ENCODE measurements at regions not wholly inside any gene's neighbourhood (a gene's known extent, or its start where the extent isn't known, plus 50 kb on each side); places are given as distances from the start of the nearest gene placed in this dataset.
"Not testable (repeated sequence)": the region's sequence is repeated elsewhere in the genome, so short reads cannot be mapped to it uniquely, and the experiment has no call there.

DNA sequence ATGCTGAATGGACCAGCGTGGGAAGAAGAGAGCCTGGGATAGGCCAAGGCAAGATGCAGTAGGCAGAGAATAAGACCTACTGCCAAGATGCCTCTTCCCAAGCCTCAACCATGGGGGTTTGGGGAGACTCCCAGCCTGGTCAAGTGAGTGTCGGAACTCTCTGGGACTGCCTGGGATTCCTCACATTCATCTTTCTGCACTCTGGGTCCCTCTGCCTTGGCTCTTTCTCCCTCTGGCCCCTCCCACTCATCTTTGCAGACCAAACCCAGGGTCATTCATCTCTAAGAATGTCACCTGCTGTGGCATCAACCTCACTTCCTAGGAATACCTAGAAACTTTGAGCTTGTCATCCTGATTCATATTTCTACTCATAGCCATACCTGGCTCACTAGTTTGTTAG lies 211.3 kb upstream of the HNRNPA3 start:
- DNase-seq, result no peak

DNA sequence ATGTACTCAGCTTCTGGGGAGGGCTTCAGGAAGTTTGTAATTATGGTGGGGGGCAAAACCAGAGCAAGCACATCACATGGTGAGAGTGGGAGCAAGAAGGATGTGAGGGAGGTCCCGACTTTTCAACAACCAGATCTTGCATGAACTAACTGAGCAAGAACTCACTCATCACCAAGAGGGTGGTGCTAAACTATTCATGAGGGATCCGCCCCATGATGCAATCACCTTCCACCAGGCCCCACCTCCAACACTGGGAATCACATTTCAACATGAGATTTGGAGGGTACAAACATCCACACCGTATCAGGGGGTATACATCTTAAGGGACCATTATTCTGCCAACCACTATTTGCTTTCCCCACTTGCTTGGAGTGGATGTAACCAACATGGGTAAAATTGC lies 209.6 kb upstream of the HNRNPA3 start:
- DNase-seq, result no peak

DNA sequence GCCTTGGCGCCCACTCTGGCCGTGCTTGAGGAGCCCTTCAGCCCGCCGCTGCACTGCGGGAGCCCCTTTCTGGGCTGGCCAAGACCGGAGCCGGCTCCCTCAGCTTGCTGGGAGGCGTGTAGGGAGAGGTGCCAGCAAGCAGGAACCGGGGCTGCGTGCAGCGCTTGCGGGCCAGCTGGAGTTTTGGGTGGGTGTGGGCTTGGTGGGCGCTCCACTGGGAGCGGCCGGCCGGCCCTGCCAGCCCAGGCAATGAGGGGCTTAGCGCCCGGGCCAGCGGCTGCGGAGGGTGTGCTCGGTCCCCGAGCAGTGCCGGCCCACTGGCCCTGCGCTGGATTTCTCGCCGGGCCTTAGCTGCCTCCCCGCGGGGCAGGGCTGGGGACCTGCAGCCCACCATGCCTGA lies 204.9 kb upstream of the HNRNPA3 start:
- not testable (repeated sequence) for DNase-seq

DNA sequence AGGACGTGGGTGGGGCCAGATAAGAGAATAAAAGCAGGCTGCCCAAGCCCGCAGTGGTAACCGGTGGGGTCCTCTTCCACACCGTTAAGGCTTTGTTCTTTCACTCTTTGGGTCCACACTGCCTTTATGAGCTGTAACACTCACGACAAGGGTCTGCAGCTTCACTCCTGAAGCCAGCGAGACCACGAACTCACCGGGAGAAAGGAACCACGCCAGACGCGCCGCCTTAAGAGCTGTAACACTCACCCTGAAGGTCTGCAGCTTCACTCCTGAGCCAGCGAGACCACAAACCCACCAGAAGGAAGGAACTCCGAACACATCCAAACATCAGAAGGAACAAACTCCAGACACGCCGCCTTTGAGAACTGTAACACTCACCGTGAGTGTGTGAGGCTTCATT lies 203.9 kb upstream of the HNRNPA3 start:
- not testable (repeated sequence) for DNase-seq

DNA sequence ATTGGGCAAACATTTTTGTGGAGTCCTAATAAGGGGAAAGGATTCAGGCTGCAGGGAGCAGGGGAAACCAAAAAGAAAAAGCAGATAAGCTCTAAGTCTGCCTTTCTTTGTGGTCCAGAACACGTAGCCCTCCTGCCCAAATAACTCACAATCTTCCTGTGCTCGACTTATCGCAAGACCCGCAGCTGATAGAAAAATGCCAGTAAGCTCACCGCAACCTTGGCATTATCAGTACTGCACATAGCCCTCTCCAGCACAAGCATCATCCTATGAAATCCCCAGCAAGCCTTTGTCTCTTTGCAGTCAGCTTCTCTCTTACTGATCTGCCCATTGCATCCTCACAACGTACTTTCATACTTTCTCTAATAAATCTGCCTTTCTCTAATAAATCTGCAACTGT lies 202.4 kb upstream of the HNRNPA3 start:
- no peak for DNase-seq

DNA sequence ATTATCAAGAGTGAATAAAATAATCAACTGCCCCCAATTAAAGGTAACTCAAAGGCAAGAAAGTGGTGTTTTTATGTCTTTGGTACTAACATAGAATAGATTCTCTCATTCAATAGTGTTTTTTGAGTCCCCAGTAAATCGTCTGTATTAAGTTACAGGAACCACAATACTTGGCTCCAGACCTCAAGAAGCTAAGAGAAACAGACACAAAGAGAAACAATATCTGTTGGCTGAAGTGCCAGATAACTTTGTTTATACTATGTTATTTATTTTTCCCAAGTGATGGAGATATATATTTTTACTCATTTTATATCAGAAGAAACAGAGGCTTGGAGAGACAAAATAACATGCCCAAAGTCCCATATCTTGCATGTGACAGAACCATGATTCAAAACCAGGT lies 201.7 kb upstream of the HNRNPA3 start:
- no peak for DNase-seq

DNA sequence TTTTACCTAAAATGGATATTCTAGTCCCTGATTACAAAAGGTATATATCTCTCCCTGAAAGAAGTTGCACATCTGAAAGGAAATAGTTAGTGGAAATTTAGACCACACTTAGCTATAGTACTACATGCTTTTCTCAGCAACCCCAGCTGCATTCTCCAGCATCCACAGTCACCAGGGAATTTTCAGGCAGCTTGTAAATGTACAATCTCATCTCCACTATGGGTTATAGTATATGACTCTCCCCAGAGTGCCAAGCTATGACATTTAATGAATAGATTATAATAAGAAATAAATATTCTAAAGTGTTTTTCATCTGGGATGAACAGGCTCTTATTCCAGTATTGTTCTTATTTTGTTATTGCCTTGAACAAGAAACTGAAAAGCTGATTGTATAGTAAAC lies 197.6 kb upstream of the HNRNPA3 start:
- DNase-seq, result no peak

DNA sequence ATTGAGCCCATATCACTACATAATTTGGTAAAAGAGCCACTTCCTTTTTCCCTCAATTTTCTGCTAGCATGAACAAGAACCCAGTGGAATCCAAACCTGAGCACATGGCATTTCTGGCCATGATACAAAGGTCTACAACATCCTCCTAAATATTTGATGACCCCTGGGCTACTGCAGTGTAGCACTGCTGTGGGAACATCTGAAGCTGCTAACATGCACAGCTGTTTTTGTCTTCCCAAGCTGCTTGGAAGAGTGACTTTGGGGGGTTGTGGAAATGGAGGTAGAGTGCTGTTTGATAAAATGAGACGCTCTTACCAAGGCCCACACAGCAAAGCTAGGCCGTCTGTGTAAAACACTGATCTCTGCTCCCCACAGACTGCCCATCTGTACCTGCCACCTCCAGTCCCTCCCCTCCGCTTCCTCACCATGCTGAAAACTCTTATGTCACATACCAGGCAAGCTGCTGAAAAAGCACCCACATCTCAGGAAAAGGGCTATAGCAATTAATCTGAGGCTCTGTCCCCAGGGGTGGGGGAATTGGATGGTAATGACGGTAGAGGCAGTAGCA lies 197.2 kb upstream of the HNRNPA3 start:
- DNase-seq, result no peak

DNA sequence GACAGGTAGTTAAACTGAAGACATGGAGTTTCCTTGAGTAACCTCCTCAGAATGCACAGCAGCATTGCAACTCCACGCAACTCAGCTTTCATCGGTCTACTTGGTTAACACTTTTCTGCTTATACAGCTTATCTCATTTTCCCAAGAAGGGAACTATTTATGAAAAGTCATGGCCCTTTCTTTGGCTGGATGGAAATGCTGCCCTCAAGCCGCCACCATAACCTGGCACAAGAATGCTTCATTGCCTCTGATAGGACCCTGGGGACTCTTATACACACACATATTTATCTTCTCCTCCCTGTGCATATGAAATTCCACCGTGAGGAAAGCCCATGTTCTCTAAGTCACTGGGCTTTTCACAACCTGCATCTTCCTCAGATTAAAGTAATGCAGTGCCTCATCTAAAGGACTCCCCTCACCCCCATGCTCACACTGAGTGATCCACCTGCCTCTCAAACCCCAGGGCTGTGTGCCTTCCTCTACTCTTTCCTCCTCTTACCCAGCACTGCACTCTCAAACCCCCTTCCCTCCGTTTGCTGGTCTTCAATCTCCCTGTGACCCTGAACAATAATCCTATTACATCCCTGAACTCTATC lies 192.0 kb upstream of the HNRNPA3 start:
- DNase-seq, result no peak

DNA sequence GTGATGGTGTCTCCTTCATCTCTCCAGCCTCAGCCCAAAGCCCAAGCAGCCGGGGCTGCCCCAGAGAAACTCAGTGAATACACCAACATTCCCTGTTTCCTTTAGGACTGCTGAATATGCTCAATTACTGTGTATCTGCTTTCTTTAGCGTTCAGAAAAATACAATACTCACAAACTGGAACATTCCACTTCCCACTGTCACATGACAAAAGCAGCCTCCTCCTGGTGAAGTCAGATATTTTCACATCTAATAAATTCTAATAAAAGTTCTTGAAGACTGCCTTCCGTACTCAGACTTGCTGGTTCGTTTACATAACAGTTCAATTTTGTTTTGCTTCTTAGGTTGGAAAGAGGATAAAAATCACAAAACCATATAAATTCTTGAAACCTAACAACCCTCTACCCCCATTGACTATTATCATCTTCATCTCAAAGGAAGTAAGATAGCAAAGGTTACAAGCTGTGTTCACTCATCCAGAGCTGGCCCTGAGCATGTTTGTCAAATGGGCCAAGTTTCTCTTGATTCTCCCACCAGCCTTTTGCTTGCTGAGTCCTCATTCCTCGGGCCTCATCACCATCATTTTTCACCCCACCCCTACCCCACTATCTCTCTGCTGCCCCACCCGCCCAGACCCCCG lies 190.8 kb upstream of the HNRNPA3 start:
- no peak for DNase-seq

DNA sequence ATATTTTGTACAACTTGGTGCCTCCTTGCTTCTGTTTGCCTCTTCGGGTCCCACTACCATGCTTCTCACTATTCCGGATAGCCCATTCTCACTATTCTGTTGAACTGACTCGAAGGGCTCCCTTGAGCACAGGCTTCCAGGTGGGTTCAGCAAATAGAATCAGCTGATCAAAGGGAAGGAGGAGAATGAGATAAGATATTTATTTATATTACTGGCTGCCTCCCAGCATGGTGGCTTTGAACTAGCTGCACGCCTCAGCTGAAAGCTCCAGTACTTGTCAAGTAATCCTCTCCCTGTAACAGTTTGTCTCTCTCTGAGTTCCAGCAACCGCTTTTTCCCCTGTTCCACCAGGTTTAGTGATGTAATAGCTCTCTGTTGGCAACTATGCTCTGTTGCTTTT lies 187.8 kb upstream of the HNRNPA3 start:
- no peak for DNase-seq

DNA sequence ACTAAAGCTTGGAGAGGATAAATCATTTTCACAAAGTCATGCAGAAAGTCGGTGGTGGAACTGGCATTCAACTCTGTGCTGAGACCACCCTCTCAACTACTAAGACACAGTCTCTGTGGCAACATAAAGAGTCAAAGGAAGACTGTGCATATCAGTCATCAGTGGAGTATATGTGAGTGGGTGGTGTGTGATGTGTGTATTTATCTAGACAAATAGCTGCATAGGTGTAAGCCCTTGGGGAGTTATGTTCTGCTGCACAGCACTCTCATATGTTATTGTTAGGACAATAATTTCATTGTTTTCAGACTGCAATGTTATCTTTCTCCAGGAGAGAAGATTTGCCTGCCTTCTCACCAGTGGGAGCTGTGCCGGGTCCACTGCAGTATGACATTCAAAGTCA lies 186.3 kb upstream of the HNRNPA3 start:
- no peak for DNase-seq

DNA sequence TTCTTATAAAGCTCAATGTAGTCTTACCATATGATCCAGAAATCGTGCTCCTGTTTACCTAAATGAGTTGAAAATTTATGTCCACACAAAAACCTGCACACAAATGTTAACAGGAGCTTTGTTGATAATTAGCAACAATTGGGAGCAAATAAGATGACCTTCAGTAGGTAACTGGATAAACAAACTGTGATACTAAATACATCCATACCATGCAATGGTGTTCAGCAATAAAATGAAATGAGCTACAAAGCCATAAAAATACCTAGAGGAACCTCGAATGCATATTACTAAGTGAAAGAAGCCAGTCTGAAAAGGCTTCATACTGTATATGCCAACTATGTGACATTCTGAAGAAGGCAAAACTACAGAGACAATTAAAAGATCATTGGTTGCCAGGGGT lies 185.6 kb upstream of the HNRNPA3 start:
- no peak for DNase-seq

DNA sequence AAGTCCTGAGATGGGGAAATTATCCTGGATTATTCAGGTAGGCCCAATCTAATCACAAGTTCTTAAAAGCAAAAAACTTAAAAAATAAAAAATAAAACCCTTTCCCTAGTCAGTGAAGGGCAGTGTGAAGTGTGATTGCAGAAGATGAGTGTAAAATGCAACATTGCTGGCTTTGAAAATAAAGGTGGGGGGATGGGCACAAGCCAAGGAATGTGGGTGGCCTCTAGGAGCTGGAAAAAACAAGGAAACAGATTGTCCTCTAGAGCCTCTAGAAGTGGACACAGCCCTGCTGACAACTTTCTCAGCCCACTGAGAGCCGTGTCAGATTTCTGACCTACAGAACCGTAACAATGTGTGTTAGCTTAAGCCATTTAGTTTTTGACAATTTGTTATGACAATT lies 184.3 kb upstream of the HNRNPA3 start:
- no peak for DNase-seq

DNA sequence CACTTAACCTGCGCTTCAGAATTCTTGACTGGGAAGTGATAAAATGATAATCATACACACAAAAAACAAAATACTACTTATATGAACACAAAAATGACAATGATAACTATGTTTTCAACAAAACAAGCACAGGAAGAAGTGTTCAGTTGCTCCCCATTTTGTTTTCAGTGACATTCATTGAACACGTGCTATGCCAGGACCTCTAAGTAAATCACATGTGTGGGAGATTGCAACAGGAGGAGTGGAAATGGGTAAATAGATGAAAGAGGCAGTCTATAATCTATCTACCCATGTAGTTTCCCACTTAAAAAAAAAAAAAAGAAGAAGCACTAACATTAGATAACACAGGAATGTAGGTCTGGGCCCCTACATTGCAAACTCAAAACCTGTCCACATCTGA lies 183.5 kb upstream of the HNRNPA3 start:
- DNase-seq, result no peak

DNA sequence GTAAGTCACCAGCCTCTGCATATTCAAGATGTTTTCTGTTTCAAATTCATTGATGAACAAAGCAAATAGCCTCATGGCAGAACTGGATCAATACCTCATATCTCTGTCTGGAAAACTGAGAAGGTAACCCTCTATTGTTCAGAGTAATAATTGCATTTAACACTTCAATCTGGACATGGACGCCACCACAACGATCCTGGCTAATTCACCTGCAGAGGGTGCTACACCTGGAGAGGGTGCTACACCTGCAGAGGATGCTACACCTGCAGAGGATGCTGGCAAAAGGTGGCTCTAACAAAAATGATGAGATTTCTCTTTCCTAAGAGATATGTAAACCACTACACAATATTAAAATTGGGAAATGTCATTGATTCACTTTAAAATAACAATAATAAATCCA lies 183.1 kb upstream of the HNRNPA3 start:
- DNase-seq, result no peak

DNA sequence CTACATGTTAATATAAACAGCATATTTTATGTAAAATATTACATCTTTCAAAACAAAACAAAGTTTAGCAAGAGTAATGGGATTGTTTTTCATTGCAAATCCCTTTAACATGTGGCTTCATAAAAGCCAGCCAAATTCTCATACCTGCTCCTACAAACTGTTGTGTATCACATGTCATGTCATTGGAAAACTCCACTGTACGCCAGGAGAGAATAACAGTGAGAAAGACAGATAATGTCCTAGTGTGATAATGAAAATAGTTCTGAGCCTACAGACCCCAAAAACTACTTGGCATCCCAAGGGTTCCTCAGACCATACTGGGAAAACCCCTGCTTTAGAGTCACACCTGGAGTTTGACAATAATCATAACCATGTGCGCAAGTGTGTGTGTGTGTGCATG lies 182.7 kb upstream of the HNRNPA3 start:
- no peak for DNase-seq

DNA sequence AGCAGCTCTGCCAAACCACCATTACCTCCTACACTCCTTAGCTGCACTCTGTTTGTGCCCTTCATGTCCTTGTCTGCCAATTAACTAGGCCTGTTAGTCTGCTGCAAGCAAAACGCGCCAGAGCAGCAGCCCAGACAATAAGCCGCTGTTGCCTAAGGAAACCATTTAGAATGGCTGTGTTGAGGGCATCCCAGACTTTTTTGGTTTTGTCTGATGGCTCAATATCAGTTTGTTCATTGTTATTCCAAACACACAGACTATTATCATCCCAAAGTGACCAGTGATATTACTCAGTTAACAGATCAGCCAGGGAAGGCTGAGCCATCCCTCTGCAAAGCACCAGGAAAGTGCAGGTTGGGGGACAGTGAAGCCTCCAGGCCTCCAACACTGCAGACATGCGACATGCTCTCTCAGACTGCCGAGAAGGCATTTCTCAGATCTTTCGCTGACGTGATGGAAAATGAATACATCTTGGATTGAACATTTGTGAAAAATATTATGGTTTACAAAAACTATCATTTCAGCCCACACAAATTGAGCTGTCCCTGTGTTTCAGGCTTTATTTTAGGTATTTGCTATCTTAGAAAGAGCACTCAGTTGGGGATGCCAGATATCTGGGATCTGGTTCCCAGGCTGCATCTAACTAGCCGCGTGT lies 182.0 kb upstream of the HNRNPA3 start:
- no peak for DNase-seq

DNA sequence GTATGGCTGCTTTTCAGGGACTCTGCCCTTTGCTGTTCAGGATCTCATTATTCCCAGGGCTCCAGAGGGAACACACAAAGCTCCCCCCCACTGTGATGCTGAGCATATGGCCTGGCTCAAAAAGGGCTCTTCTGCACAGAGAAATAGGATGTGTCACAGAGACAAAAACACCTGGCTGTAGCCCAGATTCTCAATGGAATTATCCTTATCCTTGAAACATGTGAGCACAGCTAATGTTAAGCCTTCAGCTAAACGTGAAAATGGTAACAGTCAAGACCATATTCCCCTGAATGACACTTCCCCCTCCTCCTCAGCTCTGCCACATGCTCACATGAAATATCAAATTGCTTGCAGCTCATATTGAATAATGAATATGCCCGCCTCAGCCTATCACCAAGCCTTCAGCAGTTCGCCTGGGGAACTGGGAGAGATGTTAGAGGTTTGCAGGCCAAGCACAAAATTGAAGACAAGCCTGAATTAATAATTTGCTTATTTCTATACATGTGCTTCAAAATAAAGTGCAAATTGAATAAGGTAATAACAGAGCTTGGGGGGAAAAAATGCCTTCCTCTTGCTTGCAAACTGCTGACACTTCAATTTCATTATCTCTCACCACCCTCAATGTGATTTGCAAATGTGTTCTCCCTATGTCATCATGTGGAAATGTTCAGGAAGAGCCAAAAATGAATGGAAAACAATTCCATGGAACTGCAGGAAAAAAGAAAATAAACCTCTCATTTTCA lies 181.0 kb upstream of the HNRNPA3 start:
- no peak for DNase-seq

DNA sequence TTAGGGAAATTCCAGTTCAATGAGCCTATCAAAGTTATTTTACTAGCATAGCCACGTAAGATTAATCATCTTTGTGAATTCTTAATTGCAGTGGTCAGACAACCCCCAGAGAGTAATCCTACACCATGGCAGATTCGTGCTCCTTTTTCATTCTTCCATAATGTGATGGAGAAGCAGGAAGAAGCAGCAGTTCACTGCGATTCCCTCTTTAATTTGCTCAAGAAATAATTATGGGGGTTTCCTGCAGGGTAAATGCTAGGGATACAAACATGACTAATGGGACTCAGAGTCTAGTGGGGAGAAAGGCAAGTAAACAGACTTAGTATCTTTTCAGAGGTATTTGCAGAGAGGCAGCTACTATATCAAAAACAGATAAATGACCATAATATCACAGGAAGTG lies 175.8 kb upstream of the HNRNPA3 start:
- no peak for DNase-seq

DNA sequence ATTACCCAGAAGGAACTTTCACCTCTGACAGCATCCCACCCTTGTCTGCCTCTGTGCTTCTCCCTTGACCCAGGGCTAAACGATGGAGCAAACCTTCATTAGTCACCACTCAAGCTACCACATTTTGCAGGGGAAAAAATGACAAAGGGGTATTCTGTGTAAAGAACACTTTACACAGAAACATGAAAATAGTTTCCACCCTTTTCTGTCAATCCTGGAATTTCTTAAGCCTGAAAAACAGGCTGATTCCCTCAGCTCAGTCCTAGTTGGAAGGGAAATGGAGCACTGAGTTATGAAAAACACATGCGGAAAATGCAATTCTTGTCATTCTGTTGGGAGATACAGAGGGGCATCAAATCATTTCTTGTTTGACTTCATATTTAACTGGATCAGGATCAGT lies 175.0 kb upstream of the HNRNPA3 start:
- DNase-seq, result no peak

DNA sequence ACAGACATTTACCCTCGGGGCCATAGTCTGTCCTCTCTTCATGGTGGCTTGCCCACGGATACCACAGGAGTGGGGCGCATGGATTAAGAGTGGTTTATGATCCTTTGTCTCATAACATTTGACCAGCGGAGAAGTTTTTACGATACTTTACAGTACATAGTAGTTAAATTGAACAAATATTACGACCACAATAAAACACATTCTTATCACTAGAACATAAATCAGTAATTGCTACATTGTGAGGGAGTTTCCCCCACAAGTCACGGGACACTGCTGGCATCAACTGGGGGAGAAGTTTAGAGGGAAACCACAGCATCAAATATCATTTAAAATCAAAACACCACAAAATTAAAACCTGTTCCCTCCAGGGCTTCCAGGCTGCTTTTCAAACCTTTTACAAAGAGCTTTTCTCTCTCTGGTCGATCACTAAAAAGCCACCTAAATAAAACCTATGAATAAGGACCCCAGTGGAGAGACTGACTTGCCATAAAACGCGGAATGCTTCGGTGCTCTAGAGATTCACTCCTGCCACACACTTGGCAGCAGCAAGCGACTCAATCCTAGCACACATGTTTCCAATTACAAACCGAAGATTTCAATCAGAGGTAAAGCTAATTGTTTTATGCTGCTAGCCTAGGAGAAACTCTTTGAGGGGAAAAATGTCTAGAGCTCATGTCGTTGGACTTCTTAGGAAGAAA lies 173.7 kb upstream of the HNRNPA3 start:
- no peak for DNase-seq

DNA sequence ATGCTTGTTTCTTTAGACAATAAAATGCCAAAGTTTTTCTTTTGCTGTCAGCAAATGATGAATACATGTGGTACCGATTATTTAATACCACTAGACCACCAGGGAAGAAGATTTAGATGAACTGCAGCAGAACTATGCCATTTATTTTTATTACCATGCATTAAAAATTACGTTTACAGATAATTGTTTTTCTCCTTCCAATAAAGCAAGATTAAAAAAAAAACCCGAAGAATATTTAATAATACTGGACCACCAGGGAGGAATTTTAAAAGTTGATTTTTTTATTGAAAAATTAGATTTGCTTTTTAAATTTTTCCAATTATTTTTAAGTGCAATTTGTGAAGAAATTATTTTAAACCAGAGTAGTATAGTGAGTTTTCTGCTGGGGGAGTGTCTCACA lies 170.3 kb upstream of the HNRNPA3 start:
- DNase-seq, result no peak
